ENCODE measurements at regions not wholly inside any gene's neighbourhood (a gene's known extent, or its start where the extent isn't known, plus 50 kb on each side); places are given as distances from the start of the nearest gene placed in this dataset.

DNA sequence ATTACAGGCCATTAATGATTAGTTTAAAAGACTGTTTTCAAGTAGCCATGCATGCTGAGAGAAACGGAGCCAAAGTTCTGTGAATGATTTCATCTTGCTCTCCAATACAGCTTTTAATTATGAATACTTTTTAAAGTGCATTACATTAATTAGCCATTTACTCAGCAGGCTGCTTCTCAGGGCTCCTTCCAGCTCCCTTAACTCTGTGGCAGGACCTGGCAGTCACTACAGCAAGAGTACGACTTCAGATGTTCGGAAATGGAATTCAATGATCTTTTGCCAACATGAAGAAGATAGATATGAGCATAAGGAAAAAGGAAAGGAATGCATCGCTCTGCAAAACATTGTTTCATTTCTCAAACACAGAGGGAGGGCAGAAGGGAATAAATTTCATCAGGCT, 987.2 kb downstream of the PDHA2 start:
- H3K4me3 ChIP-seq (ENCODE audit: low read depth, low read length): no peak overlapping the region
- TF ChIP-seq, protein P1, sequence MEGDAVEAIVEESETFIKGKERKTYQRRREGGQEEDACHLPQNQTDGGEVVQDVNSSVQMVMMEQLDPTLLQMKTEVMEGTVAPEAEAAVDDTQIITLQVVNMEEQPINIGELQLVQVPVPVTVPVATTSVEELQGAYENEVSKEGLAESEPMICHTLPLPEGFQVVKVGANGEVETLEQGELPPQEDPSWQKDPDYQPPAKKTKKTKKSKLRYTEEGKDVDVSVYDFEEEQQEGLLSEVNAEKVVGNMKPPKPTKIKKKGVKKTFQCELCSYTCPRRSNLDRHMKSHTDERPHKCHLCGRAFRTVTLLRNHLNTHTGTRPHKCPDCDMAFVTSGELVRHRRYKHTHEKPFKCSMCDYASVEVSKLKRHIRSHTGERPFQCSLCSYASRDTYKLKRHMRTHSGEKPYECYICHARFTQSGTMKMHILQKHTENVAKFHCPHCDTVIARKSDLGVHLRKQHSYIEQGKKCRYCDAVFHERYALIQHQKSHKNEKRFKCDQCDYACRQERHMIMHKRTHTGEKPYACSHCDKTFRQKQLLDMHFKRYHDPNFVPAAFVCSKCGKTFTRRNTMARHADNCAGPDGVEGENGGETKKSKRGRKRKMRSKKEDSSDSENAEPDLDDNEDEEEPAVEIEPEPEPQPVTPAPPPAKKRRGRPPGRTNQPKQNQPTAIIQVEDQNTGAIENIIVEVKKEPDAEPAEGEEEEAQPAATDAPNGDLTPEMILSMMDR (IDR thresholded peaks at IDR 0.05; ENCODE audit: borderline replicate concordance, insufficient read depth, low read depth, low read length): no peak

DNA sequence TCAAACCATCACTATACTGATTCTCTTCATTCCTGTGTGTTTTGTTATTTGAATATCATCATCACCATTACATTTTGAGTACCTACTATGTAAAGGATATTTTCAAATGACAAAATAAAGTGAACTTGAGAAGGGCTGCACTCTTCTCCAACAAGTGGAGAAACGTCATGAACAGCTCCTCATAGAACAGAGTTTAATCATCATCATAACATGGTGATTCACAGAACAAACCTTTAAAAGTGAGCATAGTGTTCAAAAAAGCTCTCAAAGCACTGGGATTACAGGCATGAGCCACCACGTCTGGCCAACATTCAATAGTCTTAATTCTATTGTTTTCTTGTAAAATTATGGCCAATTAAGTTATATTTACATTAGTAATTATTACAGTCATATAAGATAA, 993.9 kb downstream of the PDHA2 start:
- TF ChIP-seq, protein P1 (IDR thresholded peaks at IDR 0.05; ENCODE audit: borderline replicate concordance, insufficient read depth, low read depth, low read length): no peak

DNA sequence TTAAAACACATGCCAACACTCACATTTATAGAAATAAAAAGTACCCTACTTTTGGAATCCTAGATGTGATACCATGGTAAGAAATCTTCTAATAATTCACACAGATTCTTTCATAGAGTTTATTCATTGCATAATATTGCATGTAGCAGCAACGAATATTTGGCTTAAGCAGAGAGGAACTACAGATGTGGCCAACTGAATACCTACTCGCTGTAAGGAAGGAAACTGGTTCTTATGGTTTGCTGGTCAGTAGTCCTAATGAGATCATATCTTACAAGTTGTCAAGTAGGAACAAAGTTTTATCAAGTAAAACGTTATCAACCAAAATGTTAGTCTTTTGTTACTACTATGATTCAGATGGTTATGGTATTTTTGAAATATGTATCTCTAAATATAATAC, 996.1 kb downstream of the PDHA2 start:
- TF ChIP-seq, protein P1 (IDR thresholded peaks at IDR 0.05; ENCODE audit: borderline replicate concordance, insufficient read depth, low read depth, low read length): no peak
- H3K4me3 ChIP-seq (ENCODE audit: low read depth, low read length): no peak overlapping the region

More for the DNA sequence above, 993.9 kb downstream of the PDHA2 start:
- no peak overlapping the region for H3K4me3 ChIP-seq (ENCODE audit: low read depth, low read length)

DNA sequence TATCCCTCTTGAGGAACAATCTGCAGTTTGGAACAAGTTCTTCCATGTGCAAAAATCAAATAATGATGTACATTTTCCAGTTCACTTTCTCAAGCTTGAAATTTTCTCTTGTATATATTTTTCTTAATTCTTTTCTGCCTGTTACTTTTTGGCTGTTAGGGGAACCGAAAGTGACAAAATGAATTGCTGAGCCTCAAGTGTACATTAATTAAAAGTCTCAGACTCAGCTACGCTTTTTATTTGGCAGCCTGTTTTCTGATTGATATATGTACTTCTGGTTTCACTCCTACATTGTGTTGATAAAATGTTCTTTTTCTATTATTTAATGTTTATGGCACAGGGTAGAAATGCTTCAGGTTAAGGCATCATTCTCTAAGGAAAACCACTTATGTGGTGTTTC, 999.5 kb downstream of the PDHA2 start:
- TF ChIP-seq, protein P1 (IDR thresholded peaks at IDR 0.05; ENCODE audit: borderline replicate concordance, insufficient read depth, low read depth, low read length): no peak
- H3K4me3 ChIP-seq (ENCODE audit: low read depth, low read length): no peak overlapping the region

DNA sequence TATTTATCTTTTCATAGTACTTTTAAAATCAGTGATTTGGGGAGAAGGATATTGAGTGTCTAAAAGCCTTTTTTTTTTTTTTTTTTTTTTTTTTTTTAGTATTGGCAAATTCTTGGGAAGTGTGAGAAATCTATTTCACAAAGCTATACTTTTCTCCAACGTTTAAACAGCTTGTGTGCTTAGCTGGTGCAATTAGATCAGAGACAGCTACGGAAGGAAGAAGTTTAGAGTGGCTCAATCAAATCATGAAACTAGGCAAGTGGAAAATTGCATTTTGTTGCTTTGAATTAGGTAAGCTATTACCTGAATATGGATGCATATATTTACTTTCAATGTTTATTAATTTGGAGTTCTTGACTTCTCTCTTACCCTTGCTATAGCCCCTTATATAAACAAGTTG, 1001.9 kb downstream of the PDHA2 start:
- TF ChIP-seq, protein P1 (IDR thresholded peaks at IDR 0.05; ENCODE audit: borderline replicate concordance, insufficient read depth, low read depth, low read length): no peak
- no peak overlapping the region for H3K4me3 ChIP-seq (ENCODE audit: low read depth, low read length)

DNA sequence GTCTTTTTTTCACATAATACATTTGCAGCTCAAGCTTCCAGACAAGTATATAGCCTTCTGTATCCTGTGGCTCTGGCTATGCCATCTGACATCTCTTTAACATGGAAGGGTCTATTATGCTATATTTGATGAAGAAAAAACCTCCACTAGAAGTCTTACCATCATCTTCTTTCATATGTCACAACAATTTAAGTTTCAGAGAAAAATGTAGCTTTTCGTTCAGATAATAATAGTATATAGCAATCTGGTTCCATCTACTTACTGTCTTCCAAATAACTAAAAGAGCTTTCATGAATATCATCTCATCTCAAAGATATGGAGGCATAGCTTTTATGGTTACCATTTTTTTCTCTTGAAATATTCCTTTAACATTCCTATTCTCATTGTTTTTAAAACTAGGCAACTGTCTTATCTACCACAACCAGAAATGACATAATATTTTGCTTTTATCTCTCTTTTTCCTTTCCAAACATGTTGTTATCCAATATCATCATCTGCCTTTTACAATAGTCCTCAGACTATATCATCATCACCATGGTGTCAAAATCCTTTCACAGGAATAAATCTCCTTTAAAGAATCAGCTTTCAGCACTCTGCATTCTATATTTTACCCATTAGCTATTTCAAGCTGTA, 1005.1 kb downstream of the PDHA2 start:
- TF ChIP-seq, protein P1 (IDR thresholded peaks at IDR 0.05; ENCODE audit: borderline replicate concordance, insufficient read depth, low read depth, low read length): no peak
- H3K4me3 ChIP-seq (ENCODE audit: low read depth, low read length): no peak overlapping the region

DNA sequence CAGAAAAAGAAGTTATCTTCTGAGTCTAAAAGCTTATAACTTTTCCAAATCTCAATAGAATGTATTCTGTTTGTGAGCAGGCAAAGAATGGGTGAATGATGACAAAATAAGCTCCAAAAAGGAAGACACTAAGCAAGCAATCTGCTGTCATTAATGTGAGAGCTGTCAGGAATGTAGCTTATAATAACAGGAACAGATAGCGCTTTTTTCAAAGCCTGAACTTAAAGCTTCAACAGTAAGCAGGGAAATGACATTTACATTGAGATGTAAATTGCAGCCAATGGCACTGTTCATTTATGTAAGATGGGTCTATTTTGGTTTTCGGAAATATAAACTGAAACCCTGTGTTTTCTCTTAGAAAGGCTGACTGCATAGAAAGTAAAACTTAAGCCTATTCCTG, 1005.9 kb downstream of the PDHA2 start:
- no peak overlapping the region for H3K4me3 ChIP-seq (ENCODE audit: low read depth, low read length)
- TF ChIP-seq, protein P1 (IDR thresholded peaks at IDR 0.05; ENCODE audit: borderline replicate concordance, insufficient read depth, low read depth, low read length): no peak
